ENCODE measurements at regions not wholly inside any gene's neighbourhood (a gene's known extent, or its start where the extent isn't known, plus 50 kb on each side); places are given as distances from the start of the nearest gene placed in this dataset.

- no peak for TF ChIP-seq POLR2AphosphoS5 (IDR thresholded peaks at IDR 0.05; ENCODE audit: low read depth, low read length)
- no peak for TF ChIP-seq PAX5 (IDR thresholded peaks at IDR 0.05; ENCODE audit: insufficient read depth, low read length, severe bottlenecking)
- no peak for TF ChIP-seq SPI1 (IDR thresholded peaks at IDR 0.05; ENCODE audit: low read depth, low read length)
- no peak for TF ChIP-seq TAF1 (IDR thresholded peaks at IDR 0.05; ENCODE audit: low read depth, low read length)
- no peak for TF ChIP-seq POU2F2 (IDR thresholded peaks at IDR 0.05; ENCODE audit: low read depth, low read length)
- TF ChIP-seq POLR2A (IDR thresholded peaks at IDR 0.05; ENCODE audit: low read depth, low read length): no peak
- FAIRE-seq (no peak), DNase-seq (ENCODE audit: insufficient read length, low spot score) (no peak)
Observed at GRCh38 chr13:106433066-106433465, 102.4 kb downstream of the EFNB2 start.

GRCh38 chr13:106432636-106433035, 102.8 kb downstream of the EFNB2 start:
- TF ChIP-seq PAX5 (IDR thresholded peaks at IDR 0.05; ENCODE audit: insufficient read depth, low read length, severe bottlenecking) (no peak), SPI1 (IDR thresholded peaks at IDR 0.05; ENCODE audit: low read depth, low read length) (no peak), POLR2A (IDR thresholded peaks at IDR 0.05; ENCODE audit: low read depth, low read length) (no peak), POU2F2 (IDR thresholded peaks at IDR 0.05; ENCODE audit: low read depth, low read length) (no peak), POLR2AphosphoS5 (IDR thresholded peaks at IDR 0.05; ENCODE audit: low read depth, low read length) (no peak), TAF1 (IDR thresholded peaks at IDR 0.05; ENCODE audit: low read depth, low read length) (no peak)
- DNase-seq (ENCODE audit: insufficient read length, low spot score): no peak
- FAIRE-seq: no peak

GRCh38 chr13:106426909-106427308, 108.6 kb downstream of the EFNB2 start:
- TF ChIP-seq POLR2AphosphoS5 (IDR thresholded peaks at IDR 0.05; ENCODE audit: low read depth, low read length) (no peak), TAF1 (IDR thresholded peaks at IDR 0.05; ENCODE audit: low read depth, low read length) (no peak), POU2F2 (IDR thresholded peaks at IDR 0.05; ENCODE audit: low read depth, low read length) (no peak), PAX5 (IDR thresholded peaks at IDR 0.05; ENCODE audit: insufficient read depth, low read length, severe bottlenecking) (no peak), POLR2A (IDR thresholded peaks at IDR 0.05; ENCODE audit: low read depth, low read length) (no peak), SPI1 (IDR thresholded peaks at IDR 0.05; ENCODE audit: low read depth, low read length) (no peak)
- FAIRE-seq: no peak
- no peak for DNase-seq (ENCODE audit: insufficient read length, low spot score)

- DNase-seq (ENCODE audit: insufficient read length, low spot score) (no peak), FAIRE-seq (no peak)
- TF ChIP-seq PAX5 (IDR thresholded peaks at IDR 0.05; ENCODE audit: insufficient read depth, low read length, severe bottlenecking): no peak
- TF ChIP-seq POLR2A (IDR thresholded peaks at IDR 0.05; ENCODE audit: low read depth, low read length): no peak
- no peak for TF ChIP-seq POLR2AphosphoS5 (IDR thresholded peaks at IDR 0.05; ENCODE audit: low read depth, low read length)
- TF ChIP-seq POU2F2 (IDR thresholded peaks at IDR 0.05; ENCODE audit: low read depth, low read length): no peak
- no peak for TF ChIP-seq SPI1 (IDR thresholded peaks at IDR 0.05; ENCODE audit: low read depth, low read length)
Observed at GRCh38 chr13:106425661-106426060, 109.8 kb downstream of the EFNB2 start.

GRCh38 chr13:106424805-106425204, 110.7 kb downstream of the EFNB2 start:
- TF ChIP-seq TAF1 (IDR thresholded peaks at IDR 0.05; ENCODE audit: low read depth, low read length) (no peak), POLR2A (IDR thresholded peaks at IDR 0.05; ENCODE audit: low read depth, low read length) (no peak), SPI1 (IDR thresholded peaks at IDR 0.05; ENCODE audit: low read depth, low read length) (no peak), PAX5 (IDR thresholded peaks at IDR 0.05; ENCODE audit: insufficient read depth, low read length, severe bottlenecking) (no peak), POLR2AphosphoS5 (IDR thresholded peaks at IDR 0.05; ENCODE audit: low read depth, low read length) (no peak), POU2F2 (IDR thresholded peaks at IDR 0.05; ENCODE audit: low read depth, low read length) (no peak)
- FAIRE-seq (no peak), DNase-seq (ENCODE audit: insufficient read length, low spot score) (no peak)

GRCh38 chr13:106423530-106423929, 111.9 kb downstream of the EFNB2 start:
- no peak for DNase-seq (ENCODE audit: insufficient read length, low spot score)
- no peak for FAIRE-seq
- no peak for TF ChIP-seq POLR2A (IDR thresholded peaks at IDR 0.05; ENCODE audit: low read depth, low read length)
- TF ChIP-seq PAX5 (IDR thresholded peaks at IDR 0.05; ENCODE audit: insufficient read depth, low read length, severe bottlenecking): no peak
- TF ChIP-seq POLR2AphosphoS5 (IDR thresholded peaks at IDR 0.05; ENCODE audit: low read depth, low read length): no peak
- no peak for TF ChIP-seq SPI1 (IDR thresholded peaks at IDR 0.05; ENCODE audit: low read depth, low read length)
- no peak for TF ChIP-seq POU2F2 (IDR thresholded peaks at IDR 0.05; ENCODE audit: low read depth, low read length)
- TF ChIP-seq TAF1 (IDR thresholded peaks at IDR 0.05; ENCODE audit: low read depth, low read length): no peak

- DNase-seq (ENCODE audit: insufficient read length, low spot score) (no peak), FAIRE-seq (no peak)
- no peak for TF ChIP-seq TAF1 (IDR thresholded peaks at IDR 0.05; ENCODE audit: low read depth, low read length)
- no peak for TF ChIP-seq PAX5 (IDR thresholded peaks at IDR 0.05; ENCODE audit: insufficient read depth, low read length, severe bottlenecking)
- no peak for TF ChIP-seq POU2F2 (IDR thresholded peaks at IDR 0.05; ENCODE audit: low read depth, low read length)
- TF ChIP-seq SPI1 (IDR thresholded peaks at IDR 0.05; ENCODE audit: low read depth, low read length): no peak
- TF ChIP-seq POLR2AphosphoS5 (IDR thresholded peaks at IDR 0.05; ENCODE audit: low read depth, low read length): no peak
Observed at GRCh38 chr13:106418556-106418955, 116.9 kb downstream of the EFNB2 start.

GRCh38 chr13:106417467-106418110, 117.9 kb downstream of the EFNB2 start:
- TF ChIP-seq TAF1 (IDR thresholded peaks at IDR 0.05; ENCODE audit: low read depth, low read length) (no peak), POLR2A (IDR thresholded peaks at IDR 0.05; ENCODE audit: low read depth, low read length) (no peak), PAX5 (IDR thresholded peaks at IDR 0.05; ENCODE audit: insufficient read depth, low read length, severe bottlenecking) (no peak), POLR2AphosphoS5 (IDR thresholded peaks at IDR 0.05; ENCODE audit: low read depth, low read length) (no peak), SPI1 (IDR thresholded peaks at IDR 0.05; ENCODE audit: low read depth, low read length) (no peak), POU2F2 (IDR thresholded peaks at IDR 0.05; ENCODE audit: low read depth, low read length) (no peak)
- FAIRE-seq (no peak), DNase-seq (ENCODE audit: insufficient read length, low spot score) (no peak)

GRCh38 chr13:106416645-106417044, 118.8 kb downstream of the EFNB2 start:
- FAIRE-seq (no peak), DNase-seq (ENCODE audit: insufficient read length, low spot score) (no peak)
- no peak for TF ChIP-seq SPI1 (IDR thresholded peaks at IDR 0.05; ENCODE audit: low read depth, low read length)
- TF ChIP-seq POU2F2 (IDR thresholded peaks at IDR 0.05; ENCODE audit: low read depth, low read length): no peak
- no peak for TF ChIP-seq TAF1 (IDR thresholded peaks at IDR 0.05; ENCODE audit: low read depth, low read length)
- no peak for TF ChIP-seq POLR2A (IDR thresholded peaks at IDR 0.05; ENCODE audit: low read depth, low read length)
- no peak for TF ChIP-seq PAX5 (IDR thresholded peaks at IDR 0.05; ENCODE audit: insufficient read depth, low read length, severe bottlenecking)
- no peak for TF ChIP-seq POLR2AphosphoS5 (IDR thresholded peaks at IDR 0.05; ENCODE audit: low read depth, low read length)

- no peak for FAIRE-seq
- DNase-seq (ENCODE audit: insufficient read length, low spot score): no peak
- TF ChIP-seq POLR2AphosphoS5 (IDR thresholded peaks at IDR 0.05; ENCODE audit: low read depth, low read length) (no peak), PAX5 (IDR thresholded peaks at IDR 0.05; ENCODE audit: insufficient read depth, low read length, severe bottlenecking) (no peak), POU2F2 (IDR thresholded peaks at IDR 0.05; ENCODE audit: low read depth, low read length) (no peak), TAF1 (IDR thresholded peaks at IDR 0.05; ENCODE audit: low read depth, low read length) (no peak), SPI1 (IDR thresholded peaks at IDR 0.05; ENCODE audit: low read depth, low read length) (no peak), POLR2A (IDR thresholded peaks at IDR 0.05; ENCODE audit: low read depth, low read length) (no peak)
Observed at GRCh38 chr13:106415971-106416370, 119.5 kb downstream of the EFNB2 start.

All from GM12891 (cell line).